Activated CD8-positive, alpha-beta memory T cell treated with anti-CD3 and anti-CD28 coated beads for 1 hour (primary cell): ENCODE measurements at regions not wholly inside any gene's neighbourhood (a gene's known extent, or its start where the extent isn't known, plus 50 kb on each side); places are given as distances from the start of the nearest gene placed in this dataset.

ENCODE experiments used
- DNase-seq, 2 donors: peaks; one replicate each; pipeline ENCODE4 v3.0.0-alpha.2; 2020; ENCODE audit warnings: low read depth in 1 of 2; ENCODE audit errors: extremely low read depth in 1 of 2

DNA sequence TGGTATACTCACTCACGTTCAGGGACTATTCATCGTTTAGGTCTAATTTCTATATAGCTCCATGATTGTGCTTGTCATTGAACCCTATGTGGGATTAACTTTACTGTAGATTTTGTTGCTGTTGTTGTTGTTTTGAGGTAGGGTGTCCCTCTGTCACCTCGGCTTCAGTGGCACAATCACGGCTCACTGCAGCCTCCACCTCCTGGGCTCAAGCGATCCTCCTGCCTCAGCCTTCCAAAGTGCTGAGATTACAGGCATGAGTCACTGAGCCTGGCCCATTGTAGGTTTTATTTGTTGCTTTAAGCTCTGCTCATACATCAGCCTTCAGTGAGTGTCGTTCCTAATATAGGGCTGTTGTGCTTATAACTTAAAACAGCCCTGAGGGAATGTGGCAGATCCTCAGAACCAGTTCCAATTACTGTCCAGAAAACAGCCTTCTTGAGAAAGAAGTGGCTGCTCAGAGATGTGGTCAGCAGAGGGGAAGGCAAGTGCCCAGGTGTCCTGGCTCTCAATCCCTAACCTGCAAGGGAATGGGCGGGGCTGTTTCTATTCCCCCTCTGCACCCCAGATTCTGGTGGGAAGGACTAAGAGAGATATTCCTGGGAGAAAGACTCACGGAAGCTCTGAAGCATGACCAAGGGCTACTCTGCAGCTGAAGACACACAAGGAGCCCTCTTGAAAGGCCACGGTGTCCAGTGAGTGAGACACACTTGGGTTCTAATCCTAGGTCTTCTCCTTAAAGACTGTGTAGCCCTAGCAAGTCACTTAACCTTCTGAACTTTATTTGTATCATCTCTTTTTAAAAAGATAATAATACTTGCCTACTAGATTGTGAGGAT, 79.6 kb upstream of the LCLAT1 start:
- no peak for DNase-seq

DNA sequence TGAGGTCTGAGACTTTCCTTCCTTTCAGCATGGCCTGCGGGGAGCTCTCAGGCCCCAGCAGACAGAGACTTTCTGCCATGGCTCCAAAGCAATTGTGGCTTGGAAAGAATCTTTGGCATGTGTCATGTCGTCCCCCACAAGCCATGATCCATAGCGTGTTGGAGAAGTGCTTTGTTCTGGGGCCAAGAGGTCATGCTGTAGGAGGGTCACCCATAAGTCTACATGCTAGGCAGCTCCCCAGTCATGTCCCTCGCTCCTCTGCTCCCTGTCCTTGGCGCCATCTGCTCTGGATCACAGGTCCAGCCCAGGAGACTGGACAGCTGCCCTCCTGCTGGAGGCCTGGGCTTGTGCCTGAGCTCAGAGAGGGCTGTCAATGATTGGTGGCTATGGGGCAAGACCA, 78.8 kb upstream of the LCLAT1 start:
- DNase-seq: no peak

DNA sequence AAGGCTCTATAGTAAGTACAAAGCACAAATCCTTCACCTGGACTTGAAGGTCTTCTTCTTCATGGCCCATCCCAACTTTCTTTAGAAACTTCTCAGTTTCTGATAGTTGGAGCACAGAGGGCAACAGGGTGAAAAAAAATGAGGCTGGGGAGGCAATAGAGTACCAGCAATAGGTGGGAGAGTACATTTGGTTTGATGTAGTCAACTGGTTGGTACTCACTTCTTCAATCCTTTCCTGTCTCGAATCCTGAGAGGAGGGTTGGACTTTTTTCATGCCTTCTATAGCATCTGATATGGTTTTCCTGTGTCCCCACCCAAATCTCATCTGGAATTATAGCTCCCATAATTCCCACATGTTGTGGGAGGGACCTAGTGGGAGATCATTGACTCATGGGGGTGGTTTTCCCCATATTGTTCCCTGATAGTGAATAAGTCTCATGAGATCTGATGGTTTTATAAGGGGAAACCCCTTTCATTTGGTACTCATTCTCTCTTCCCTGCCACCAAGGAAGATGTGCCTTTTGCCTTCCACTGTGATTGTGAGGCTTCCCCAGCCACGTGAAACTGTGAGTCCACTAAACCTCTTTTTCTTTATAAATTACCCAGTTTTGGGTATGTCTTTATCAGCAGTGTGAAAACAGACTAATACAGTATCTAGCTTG, 75.9 kb upstream of the LCLAT1 start:
- no peak for DNase-seq

DNA sequence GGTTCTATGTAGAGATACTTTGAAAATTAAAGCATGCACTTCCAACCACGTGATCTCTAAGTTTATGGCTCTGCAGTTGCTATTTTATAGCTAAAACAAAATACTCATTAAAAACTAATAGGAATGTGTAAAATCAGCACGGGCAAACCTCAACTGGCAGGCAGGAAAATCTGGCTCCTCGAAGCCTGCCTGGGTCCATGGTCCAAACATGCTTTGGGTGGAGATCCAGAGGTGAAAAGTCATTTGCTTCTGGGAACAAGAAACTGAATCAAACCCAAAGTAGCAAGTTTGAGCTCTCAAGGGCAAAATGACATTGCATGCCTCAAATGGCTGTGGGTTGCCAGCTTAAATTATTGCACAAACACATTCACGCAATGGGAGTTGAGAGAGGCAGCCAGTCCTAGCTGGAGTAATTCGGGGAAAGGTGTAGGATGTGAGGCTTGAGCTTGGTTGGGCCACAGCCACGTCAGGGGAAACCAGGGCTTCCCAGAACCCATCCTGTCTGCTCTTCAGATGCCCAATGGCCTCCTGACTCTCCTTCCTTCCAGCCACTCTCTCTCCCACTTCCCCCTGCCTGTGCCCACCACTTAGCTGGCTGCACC, 75.2 kb upstream of the LCLAT1 start:
- no peak for DNase-seq

DNA sequence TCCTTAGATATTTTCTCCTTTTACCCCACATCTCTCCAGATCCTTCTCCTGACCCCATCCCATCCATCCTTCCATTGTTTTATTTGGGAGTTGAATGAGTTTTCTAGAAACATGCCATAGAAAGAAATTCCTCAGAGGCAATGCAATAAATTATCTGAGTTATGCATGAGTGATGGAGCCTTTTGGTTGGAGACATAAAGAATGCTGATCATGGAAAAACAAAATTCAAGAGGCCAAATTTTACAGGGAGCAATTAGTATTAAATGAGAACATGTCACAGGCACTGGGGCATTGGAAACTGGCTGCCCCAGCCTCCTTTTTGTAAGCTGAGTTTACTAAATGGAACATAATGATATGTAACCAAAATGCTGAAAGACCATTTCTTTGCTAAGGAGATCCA, 74.2 kb upstream of the LCLAT1 start:
- no peak for DNase-seq

DNA sequence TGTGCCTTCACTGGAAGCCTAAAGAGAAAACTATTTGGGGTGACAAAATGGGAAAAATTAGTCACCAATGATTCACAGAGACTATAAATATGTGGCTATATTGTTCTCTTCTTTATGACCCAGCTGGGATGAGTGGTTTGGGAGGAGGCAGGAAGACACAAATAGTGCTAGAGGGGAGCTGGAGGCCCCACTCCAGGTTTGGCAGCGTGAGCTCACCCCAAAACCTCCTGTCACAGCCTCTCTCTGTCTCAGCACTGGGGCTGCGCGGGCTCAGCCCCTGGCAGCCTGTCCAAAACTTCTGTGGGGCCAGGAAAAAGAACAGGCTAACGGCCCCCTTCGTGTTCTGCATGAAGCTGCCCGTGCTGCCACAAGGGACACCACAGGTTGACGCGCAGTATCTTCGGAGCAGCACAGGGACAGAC, 73.2 kb upstream of the LCLAT1 start:
- DNase-seq: no peak

DNA sequence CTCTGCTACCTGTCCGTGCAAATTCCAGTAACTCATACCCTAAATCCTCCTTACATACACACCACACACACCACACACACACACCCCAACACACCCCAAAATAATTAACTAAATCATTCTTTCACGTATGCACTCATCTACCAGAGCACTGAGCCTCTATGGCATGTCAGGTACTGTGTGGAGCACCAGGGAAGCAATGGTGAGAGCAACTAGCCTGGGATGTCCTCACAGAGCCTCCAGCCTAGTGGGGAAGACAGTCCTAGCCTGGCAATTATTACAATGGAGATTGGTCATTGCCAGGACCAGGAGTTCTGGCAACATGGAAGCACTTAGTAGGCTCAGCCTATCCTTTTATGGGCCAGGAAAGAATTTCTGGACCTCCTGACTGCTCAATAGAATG, 72.7 kb upstream of the LCLAT1 start:
- DNase-seq: no peak

DNA sequence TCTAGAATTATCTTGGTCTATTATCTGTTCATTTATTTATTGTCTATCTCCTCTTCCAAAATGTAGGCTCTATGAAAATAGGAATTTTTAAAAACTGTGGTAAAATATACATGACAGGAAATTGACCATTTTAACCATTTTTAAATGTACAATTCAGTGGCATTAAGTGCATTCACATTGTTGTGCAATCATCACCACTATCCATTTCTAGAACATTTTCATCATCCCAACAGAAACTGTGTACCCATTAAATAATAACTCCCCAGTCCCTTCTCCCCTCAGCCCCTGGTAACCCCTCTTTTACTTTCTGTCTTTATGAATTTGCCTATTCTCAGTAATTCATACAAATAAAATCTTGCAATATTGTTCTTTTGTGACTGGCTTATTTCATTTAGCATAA, 71.1 kb upstream of the LCLAT1 start:
- DNase-seq: no peak

DNA sequence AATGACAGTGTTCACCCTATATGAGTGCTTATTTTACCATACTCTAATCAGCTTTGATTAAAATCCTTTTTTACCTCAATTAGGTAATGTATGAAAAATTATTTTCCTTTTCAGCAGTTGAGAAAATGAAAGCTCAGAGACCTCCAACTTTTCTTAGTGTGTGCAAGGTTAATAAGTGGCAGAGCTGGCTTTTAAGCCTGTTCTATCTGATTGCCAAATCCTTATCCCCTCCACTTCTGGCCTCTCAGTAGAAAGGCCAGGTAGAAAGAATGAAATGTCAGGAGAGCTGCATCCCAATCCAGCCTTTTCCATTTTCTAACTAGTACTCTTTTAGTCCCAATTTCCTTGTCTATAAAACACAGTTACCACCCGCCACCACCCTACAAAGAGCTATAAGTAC, 67.6 kb upstream of the LCLAT1 start:
- no peak for DNase-seq

DNA sequence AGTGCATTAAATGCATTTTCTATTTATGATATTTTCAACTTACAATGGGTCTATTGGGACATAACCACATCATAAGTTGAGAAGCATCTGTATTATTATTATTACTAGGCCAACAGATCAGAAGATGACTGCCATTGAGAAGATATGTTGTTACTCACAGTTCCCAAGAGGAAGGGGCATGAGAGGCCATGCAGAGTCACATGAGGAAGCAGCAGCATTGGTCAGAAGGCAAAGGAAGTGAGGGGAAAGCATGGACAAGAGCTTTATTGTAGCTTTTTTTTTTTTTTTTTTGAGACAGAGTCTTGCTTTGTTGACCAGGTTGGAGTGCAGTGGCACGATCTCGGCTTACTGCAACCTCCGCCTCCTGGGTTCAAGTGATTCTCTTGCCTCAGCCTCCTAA, 66.2 kb upstream of the LCLAT1 start:
- no peak for DNase-seq

DNA sequence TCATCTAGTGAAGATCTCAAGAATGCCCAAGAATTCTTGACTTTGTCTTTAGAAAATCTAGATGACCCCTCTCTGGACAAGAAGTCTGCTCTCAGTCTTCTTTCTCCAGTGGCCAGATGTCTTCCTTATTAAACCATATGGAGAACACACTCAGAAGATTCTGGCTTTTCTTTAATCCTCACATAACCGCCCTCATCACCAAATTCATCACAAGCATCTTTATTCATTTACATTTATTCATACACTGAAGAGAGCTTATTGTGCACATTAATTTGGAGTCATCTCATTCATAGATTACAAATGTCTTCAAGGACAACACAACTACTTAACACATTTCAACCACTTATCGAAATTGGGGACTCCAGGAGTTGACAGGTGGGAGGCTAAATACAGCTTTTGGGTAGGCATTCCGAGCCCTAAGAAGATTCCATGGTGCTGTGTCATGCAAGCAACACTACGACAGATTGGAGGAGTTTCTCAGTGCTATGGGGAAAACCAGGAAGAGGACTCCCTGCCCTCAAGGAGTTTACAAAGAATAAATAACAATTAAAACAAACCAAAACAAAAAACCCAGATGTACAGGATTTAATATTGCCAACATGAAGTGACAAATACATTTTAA, 64.8 kb upstream of the LCLAT1 start:
- DNase-seq: no peak

DNA sequence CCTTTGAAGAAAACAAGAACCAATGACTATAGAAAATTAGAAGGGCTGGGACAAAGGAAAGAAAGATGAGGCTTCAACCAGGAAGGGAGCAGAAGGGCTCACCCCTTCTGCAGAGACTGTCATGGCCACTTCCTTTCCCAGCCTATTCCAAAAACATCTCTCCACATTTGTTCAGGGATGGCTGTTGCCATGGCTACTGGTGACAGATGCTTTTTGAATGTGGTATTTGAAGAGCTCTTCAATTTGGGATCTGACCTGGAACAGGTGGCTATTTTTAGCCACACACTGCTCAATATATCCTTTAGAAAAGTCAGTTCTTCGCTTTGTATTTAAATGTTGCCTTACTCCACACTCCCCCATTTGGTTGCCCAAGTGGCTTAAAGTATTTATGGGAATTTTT, 64.1 kb upstream of the LCLAT1 start:
- DNase-seq: no peak

DNA sequence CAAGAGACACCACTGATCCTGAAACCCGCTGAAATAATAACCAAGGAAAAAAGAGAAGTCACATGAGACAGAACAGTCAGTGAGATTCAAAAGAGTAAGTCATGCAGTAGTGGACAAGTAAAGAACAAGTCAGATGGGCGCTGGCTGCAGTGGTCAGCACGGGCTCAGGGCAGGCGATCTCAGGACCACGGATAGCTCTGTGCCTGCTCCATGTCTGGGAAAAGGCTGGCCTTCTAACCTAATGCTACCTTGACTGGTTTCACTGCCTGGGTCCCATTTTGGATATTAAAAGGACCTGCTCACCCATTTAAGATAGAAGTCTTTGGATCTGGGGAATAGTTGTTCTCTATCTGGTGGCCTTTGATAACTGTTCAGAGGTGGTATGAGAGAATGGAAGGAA, 61.7 kb upstream of the LCLAT1 start:
- DNase-seq: no peak

DNA sequence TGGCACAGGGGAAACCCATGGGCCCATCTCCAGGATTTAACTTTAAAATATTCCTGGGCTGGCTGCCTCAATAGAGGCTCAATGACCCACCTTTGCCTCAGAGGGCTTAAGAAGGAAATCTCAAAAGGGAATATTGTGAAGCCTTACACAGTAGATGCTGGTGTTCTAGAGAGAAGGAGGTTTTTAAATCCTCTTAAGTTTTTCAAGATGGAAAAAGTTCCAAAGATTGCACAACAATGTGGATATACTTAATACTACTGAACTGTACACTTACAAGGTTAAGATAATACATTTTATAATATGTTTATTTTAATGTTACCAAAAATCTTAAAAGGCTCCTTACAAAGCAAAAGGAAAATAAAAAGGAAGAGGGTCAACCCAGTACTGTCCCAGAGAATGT, 54.9 kb upstream of the LCLAT1 start:
- DNase-seq: no peak

DNA sequence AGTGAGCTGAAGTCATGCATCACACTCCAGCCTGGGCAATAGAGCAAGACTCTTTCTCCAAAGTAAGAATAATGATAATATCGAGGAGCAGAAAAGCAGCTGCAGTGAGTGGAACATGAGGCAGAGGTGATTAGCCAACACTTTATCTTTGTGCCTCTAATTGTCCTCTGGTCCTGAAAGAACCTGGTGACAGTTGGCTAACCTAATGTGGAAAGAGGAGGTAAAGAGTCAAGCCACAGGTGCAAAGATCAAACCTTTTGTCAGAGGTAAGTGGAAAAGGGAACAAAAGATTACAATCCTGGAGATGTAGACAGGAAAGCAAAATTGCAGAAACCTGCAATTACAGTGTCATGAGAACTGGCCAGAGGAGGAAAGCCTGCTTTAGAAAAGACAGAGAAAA, 53.5 kb upstream of the LCLAT1 start:
- DNase-seq: no peak

DNA sequence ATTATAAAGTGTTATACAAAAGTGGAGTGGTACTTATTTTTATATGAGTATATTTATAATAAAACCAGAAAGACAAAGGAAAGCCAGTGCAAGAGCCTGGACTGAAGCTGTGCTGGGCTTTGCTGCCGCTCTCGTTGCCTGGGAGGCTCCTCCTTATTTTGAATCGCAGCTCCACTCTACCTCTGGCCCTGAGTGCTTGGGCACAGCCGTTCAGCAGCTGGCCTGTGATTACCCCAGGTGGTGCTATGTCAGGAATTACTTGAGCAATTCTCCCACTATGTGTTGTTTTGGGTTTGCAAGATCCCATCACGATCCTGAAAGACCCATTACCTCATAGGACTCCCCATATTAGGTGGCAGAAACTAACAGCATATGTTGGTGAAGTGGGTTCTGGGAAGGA, 53.0 kb upstream of the LCLAT1 start:
- DNase-seq: no peak

DNA sequence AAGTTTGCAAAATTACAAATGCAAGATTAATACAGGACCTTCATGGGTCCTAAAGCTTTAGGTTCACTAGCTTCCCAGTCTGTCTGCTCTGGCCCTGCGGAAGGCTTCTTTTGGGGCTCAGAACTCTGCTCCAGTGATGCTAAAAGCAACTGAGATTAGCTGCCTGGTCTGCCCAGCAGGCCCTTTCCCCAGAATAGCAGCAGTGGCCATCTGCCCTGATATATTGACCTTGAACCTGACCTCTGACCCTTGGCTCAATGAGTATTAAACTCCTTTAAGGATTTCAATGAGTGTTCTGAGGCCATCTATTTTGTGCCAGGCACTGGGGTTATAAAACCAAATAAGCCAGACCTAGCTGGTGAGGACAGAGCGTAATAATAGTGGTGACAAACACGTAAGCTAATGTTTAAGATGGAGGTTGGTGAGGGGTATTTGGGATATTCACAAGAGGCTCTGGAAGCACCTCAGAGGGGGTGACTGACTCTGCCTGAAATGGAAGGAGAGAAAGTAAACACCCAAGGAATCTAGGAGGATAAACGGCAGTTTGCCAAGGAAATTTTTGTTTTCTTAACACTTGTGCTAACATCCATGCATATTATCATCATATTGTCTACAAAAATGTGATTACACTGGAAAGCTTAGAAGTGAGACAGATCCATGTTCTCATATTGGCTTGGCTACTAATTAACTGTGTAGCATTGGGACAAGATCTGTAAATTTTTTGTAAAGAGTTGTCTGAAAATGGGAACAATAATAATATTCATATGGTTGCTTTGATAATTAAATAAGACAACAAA, 50.4 kb upstream of the LCLAT1 start:
- no peak for DNase-seq
